ENCODE measurements at regions not wholly inside any gene's neighbourhood (a gene's known extent, or its start where the extent isn't known, plus 50 kb on each side); places are given as distances from the start of the nearest gene placed in this dataset.

DNA sequence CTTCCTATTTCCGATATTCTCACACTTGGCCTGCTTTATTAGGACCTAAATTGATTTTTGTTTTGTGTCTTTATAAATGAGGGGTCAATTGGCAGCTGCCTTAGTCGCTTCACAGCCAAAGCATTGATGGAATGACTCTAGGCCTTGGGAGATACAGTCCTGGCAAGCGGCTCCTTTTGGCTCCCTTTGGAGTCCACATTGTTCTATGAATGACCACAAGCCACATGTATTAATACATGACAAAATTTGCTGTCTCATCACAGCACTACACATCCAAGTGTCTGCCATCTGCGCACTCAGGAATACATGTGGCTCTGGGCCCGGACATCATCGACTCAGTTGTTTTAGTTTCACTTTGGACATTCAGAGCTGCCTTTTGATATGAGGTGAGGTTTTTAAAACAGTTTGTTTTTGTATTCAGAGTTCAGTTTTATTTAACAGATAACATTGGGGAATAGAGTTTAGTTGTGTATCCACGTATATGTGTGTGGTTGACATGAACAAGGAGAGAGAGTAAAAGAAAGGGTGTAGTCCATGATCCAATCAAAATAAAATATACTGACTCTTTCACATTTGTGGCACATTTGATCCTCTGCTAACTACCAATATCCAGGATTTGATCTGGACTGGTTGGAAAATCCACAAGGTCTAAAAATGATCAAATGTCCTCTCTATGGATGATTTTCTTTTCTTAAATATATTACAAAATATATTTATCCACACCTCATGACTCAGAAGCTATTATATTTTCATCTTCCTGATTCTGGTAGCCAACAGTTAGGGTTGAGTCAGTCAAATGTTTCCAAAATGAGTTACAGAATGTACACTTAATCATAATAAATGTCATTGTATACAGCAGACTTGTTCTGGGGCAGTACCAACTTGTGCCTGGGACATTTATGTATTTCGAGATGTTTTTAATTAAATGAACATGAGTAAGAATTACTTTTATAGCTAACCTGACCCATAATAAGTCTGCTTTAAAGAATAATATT, 114.0 kb upstream of the MTAP start:
- in situ Hi-C loops (cut with MboI; ENCODE audit: low sequenced_read_pairs, unreplicated experiment): no loop called here
- TF ChIP-seq, protein P1, sequence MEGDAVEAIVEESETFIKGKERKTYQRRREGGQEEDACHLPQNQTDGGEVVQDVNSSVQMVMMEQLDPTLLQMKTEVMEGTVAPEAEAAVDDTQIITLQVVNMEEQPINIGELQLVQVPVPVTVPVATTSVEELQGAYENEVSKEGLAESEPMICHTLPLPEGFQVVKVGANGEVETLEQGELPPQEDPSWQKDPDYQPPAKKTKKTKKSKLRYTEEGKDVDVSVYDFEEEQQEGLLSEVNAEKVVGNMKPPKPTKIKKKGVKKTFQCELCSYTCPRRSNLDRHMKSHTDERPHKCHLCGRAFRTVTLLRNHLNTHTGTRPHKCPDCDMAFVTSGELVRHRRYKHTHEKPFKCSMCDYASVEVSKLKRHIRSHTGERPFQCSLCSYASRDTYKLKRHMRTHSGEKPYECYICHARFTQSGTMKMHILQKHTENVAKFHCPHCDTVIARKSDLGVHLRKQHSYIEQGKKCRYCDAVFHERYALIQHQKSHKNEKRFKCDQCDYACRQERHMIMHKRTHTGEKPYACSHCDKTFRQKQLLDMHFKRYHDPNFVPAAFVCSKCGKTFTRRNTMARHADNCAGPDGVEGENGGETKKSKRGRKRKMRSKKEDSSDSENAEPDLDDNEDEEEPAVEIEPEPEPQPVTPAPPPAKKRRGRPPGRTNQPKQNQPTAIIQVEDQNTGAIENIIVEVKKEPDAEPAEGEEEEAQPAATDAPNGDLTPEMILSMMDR (IDR thresholded peaks at IDR 0.05; ENCODE audit: borderline replicate concordance, control extremely low read depth, extremely low read depth, insufficient read depth, missing control alignments): no peak
- no peak for DNase-seq (ENCODE audit: low spot score)

DNA sequence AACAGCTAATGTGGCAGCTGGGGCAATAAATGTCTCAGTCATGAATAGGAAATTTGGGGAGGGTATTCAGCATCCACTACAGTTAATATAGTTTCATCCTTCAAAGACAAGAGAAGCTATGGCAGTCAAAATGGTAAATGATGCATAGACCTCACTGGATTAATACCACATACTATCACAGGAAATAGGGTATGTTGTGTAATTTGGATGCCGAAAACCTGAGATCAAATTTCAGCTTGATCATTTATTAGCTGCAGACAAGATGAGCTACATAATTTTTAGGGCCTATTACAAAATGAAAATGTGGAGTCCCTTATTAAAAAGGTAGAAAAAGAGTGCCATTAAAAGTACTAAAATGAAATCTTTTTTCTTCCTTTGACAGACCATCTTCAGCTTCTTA, 112.6 kb upstream of the MTAP start:
- in situ Hi-C loops (cut with MboI; ENCODE audit: low sequenced_read_pairs, unreplicated experiment): no loop called here
- no peak for DNase-seq (ENCODE audit: low spot score)
- TF ChIP-seq, protein P1 (IDR thresholded peaks at IDR 0.05; ENCODE audit: borderline replicate concordance, control extremely low read depth, extremely low read depth, insufficient read depth, missing control alignments): no peak

DNA sequence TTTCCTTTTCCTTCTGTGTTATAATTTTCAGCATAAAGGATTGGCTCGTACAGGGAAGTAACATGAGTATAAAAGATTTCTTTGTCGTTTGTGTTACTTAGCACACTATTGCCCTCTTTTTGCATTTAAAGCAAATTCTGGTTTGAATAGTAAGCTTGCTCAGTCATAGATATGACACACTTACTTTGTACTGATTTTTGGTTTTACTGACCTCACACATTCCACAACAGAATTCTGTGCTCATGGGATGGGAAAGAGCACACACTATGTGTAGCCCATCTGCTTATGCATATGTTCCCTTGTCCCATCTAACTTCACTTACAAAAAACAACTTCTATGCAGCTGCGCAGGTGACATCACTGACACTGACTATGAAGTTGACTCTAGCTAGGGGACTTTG, 111.9 kb upstream of the MTAP start:
- TF ChIP-seq, protein P1 (IDR thresholded peaks at IDR 0.05; ENCODE audit: borderline replicate concordance, control extremely low read depth, extremely low read depth, insufficient read depth, missing control alignments): no peak
- DNase-seq (ENCODE audit: low spot score): no peak
- in situ Hi-C loops (cut with MboI; ENCODE audit: low sequenced_read_pairs, unreplicated experiment): no loop called here

DNA sequence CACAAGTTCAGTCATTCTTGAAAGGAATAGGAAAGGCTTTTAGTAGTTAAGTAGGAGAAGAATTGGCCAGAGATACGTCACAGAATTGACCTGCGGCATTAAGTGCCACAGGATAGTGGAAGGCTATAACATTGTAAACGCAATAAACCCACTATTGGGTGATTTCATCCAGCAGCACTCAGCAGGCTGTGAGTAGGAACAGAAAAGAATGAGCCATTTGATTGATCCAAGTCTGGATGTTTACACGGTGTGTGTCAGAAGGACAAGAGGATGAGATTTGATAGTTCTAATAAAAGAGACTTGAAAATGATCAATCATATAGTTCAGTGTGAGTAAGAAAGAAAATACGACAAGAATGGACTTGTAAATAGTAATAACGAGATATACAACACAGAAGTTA, 110.0 kb upstream of the MTAP start:
- in situ Hi-C loops (cut with MboI; ENCODE audit: low sequenced_read_pairs, unreplicated experiment): no loop called here
- TF ChIP-seq, protein P1 (IDR thresholded peaks at IDR 0.05; ENCODE audit: borderline replicate concordance, control extremely low read depth, extremely low read depth, insufficient read depth, missing control alignments): no peak
- no peak for DNase-seq (ENCODE audit: low spot score)

DNA sequence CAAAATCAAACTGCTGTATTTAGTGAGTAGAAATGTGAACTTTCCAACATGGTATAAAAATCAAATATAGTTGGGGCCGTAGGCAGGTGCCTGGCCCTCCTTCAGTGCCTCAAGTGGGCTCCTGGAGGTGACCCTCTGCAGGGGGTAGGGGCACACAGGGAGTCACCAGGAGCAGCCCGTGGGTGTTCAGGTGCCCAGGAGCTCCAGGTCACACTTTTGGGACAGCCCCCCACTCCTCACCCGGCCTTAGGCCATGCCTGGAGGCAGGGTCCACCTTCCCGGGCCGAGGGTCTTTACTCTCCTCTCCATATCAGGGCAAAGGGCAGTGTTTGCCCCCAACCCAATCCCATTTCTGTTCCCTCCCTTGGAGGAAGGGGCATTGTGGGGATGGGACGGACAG, 108.0 kb upstream of the MTAP start:
- TF ChIP-seq, protein P1 (IDR thresholded peaks at IDR 0.05; ENCODE audit: borderline replicate concordance, control extremely low read depth, extremely low read depth, insufficient read depth, missing control alignments): no peak
- DNase-seq (ENCODE audit: low spot score): no peak
- in situ Hi-C loops (cut with MboI; ENCODE audit: low sequenced_read_pairs, unreplicated experiment): no loop called here

DNA sequence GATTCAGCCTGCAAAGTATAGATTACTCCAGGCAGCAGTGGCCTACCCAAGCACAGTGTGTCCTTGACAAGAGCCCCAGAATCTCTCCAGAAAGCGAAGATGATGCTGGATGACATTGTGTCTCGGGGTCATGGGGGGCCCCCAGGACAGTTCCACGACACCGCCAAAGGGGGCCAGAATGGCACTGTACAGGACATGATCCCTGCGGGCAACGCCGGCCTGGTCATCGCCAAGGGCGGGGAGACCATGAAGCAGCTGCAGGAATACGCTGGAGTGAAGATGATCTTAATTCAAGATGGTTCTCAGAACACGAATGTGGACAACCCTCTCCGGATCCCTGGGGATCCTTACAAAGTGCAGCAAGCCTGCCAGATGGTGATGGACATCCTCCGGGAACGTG, 107.0 kb upstream of the MTAP start:
- TF ChIP-seq, protein P1 (IDR thresholded peaks at IDR 0.05; ENCODE audit: borderline replicate concordance, control extremely low read depth, extremely low read depth, insufficient read depth, missing control alignments): no peak
- in situ Hi-C loops (cut with MboI; ENCODE audit: low sequenced_read_pairs, unreplicated experiment): no loop called here
- no peak for DNase-seq (ENCODE audit: low spot score)
